PC-3 (cell line): ENCODE measurements at regions not wholly inside any gene's neighbourhood (a gene's known extent, or its start where the extent isn't known, plus 50 kb on each side); places are given as distances from the start of the nearest gene placed in this dataset.

Source experiments
- ATAC-seq: fragments of 200-7000 bp; cut with Tn5 transposase; 2 replicates; pipeline ENCODE4 v1.9.1; 2020; ENCODE audit warnings: mild to moderate bottlenecking, moderate library complexity
- BruUV-seq: library from RNA; stranded (reverse); fragments of 400-500 nt; replicated peaks from 2 replicates; lab custom pipeline; 2021; lab: Mats Ljungman, UMichigan
- CTCF ChIA-PET: fragments of 300-600 bp; sonication (Branson Sonifier 250); formaldehyde crosslinking; loops from one replicate; lab custom pipeline; 2022; ENCODE audit warnings: antibody characterized with exemption; lab: Charles Lee
- POLR2A ChIA-PET: fragments of 300-600 bp; sonication (Branson Sonifier 250); formaldehyde crosslinking; loops from one replicate; lab custom pipeline; 2022; ENCODE audit warnings: antibody characterized with exemption; ENCODE audit not compliant: unreplicated experiment; lab: Charles Lee
- DNase-seq: peaks from one replicate; pipeline ENCODE4 v3.0.0-alpha.2; 2015
- H2AFZ ChIP-seq: fragments of 300-600 bp; sonication (generic); 2 replicates; pipeline ENCODE4 v1.6.0; 2016; ENCODE audit warnings: antibody characterized with exemption, low read length
- H3F3A ChIP-seq: fragments of 300-600 bp; sonication (generic); one replicate; pipeline ENCODE4 v1.6.0; 2017; ENCODE audit warnings: antibody characterized with exemption, low read length, control low read depth, mild to moderate bottlenecking; ENCODE audit not compliant: unreplicated experiment
- H3K27ac ChIP-seq: fragments of 300-600 bp; sonication (generic); 2 replicates; pipeline ENCODE4 v1.5.1; 2016; ENCODE audit warnings: mild to moderate bottlenecking, low read length
- H3K27me3 ChIP-seq: fragments of 300-600 bp; sonication (generic); 2 replicates; pipeline ENCODE4 v1.6.1; 2016; ENCODE audit warnings: low read length, mixed read lengths
- H3K36me3 ChIP-seq: fragments of 300-600 bp; sonication (generic); 2 replicates; pipeline ENCODE4 v1.6.1; 2016; ENCODE audit warnings: low read depth, mixed run types, low read length, mixed read lengths
- H3K4me1 ChIP-seq: fragments of 300-600 bp; sonication (generic); 2 replicates; pipeline ENCODE4 v1.5.1; 2016; ENCODE audit warnings: low read length; ENCODE audit not compliant: insufficient read depth
- H3K4me2 ChIP-seq: fragments of 300-600 bp; sonication (generic); 2 replicates; pipeline ENCODE4 v1.6.0; 2016; ENCODE audit warnings: low read length
- H3K4me3 ChIP-seq: fragments of 300-600 bp; sonication (generic); 2 replicates; pipeline ENCODE4 v1.5.1; 2016; ENCODE audit warnings: mild to moderate bottlenecking, low read length, mixed read lengths
- H3K79me2 ChIP-seq: fragments of 300-600 bp; sonication (generic); 2 replicates; pipeline ENCODE4 v1.6.1; 2017; ENCODE audit warnings: low read length, mixed read lengths
- H3K9ac ChIP-seq: fragments of 300-600 bp; sonication (generic); 2 replicates; pipeline ENCODE4 v1.6.0; 2016; ENCODE audit warnings: mild to moderate bottlenecking, low read length
- H3K9me2 ChIP-seq: fragments of 300-600 bp; sonication (generic); replicated peaks from 2 replicates; pipeline ENCODE4 v1.6.1; 2016; ENCODE audit warnings: mixed run types, low read length, mixed read lengths
- H3K9me3 ChIP-seq: fragments of 300-600 bp; sonication (generic); 2 replicates; pipeline ENCODE4 v1.6.1; 2016; ENCODE audit warnings: low read length, mixed read lengths
- H4K20me1 ChIP-seq: fragments of 300-600 bp; sonication (generic); 2 replicates; pipeline ENCODE4 v1.6.1; 2016; ENCODE audit warnings: low read length, mixed read lengths
- CTCF ChIP-seq: fragments of 300-600 bp; sonication (generic); conservative IDR thresholded peaks from 2 replicates; pipeline ENCODE4 v1.5.1; 2017; ENCODE audit warnings: antibody characterized with exemption, low read depth, mild to moderate bottlenecking, low read length
- EZH2 ChIP-seq: fragments of 300-600 bp; sonication (generic); IDR thresholded peaks from one replicate; pipeline ENCODE4 v1.6.1; 2017; ENCODE audit warnings: antibody characterized with exemption, mild to moderate bottlenecking, low read length; ENCODE audit not compliant: unreplicated experiment
- EZH2phosphoT487 ChIP-seq: fragments of 300-600 bp; sonication (generic); IDR thresholded peaks from 2 replicates; pipeline ENCODE4 v1.6.1; 2018; ENCODE audit warnings: mild to moderate bottlenecking, antibody characterized with exemption, low read length, borderline replicate concordance
- intact Hi-C: fragments of 100-400 bp; cut with micrococcal nuclease; formaldehyde crosslinking; loops from 2 replicates; pipeline ENCODE4 v1.9.0; 2023

GRCh38 chr2:153622285-153622684 is 143.7 kb upstream of the RPRM start:
- Histone ChIP-seq H3K4me3 (no peak overlapping the region), H3K4me1 (no peaks in the 10 kb centered on the region), H4K20me1 (no peaks in the 10 kb centered on the region), H3K79me2 (no peaks in the 10 kb centered on the region), H2AFZ (no peak overlapping the region), H3F3A (no peaks in the 10 kb centered on the region), H3K27me3 (peaks cover 17% of the 10 kb centered on the region), H3K9ac (no peak overlapping the region), H3K9me2 (no peaks in the 10 kb centered on the region), H3K36me3 (no peaks in the 10 kb centered on the region), H3K4me2 (no peak overlapping the region), H3K27ac (no peak overlapping the region), H3K9me3 (no peaks in the 10 kb centered on the region)
- BruUV-seq: no TSS peak
- DNase-seq (peak; percentile 51), ATAC-seq (no peak)
- CTCF ChIA-PET: no interaction called here
- intact Hi-C loops: no loop called here
- POLR2A ChIA-PET: no interaction called here
- TF ChIP-seq CTCF (peak; percentile 72), EZH2phosphoT487 (no peak), EZH2 (no peak)

GRCh38 chr2:153623020-153623419 is 144.5 kb upstream of the RPRM start:
- H3K4me3 ChIP-seq: no peak overlapping the region
- H3K27me3 ChIP-seq: peaks cover 17% of the 10 kb centered on the region
- H2AFZ ChIP-seq: no peak overlapping the region
- TF ChIP-seq EZH2: no peak
- TF ChIP-seq CTCF: no peak
- no peaks in the 10 kb centered on the region for H3F3A ChIP-seq
- no peaks in the 10 kb centered on the region for H3K79me2 ChIP-seq
- H3K4me2 ChIP-seq: no peak overlapping the region
- intact Hi-C loops: no loop called here
- no peak overlapping the region for H3K9ac ChIP-seq
- POLR2A ChIA-PET: no interaction called here
- ATAC-seq (no peak), DNase-seq (no peak)
- no peaks in the 10 kb centered on the region for H3K9me2 ChIP-seq
- CTCF ChIA-PET: no interaction called here
- H3K4me1 ChIP-seq: no peaks in the 10 kb centered on the region
- H3K36me3 ChIP-seq: no peaks in the 10 kb centered on the region
- H3K9me3 ChIP-seq: no peaks in the 10 kb centered on the region
- BruUV-seq: no TSS peak
- H3K27ac ChIP-seq: no peak overlapping the region
- H4K20me1 ChIP-seq: no peaks in the 10 kb centered on the region

DNA sequence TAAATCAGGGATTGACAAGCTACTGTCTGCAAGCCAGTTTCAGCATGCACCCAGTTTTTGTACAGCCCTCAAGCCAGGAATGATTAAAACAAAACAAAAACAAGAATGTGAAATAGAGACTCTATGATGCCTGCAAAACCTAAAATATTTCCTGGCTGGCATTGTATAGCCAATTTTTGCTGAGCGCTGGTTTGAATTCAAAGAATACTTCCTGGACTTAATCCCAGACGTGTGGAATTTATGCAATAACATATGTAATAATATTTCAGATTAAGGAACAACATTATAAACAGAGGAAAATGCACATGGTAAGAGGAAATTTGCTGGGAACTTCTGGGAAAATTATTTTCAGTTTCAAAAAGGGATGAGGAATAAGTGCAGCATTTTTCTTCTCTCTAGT is 148.1 kb upstream of the RPRM start:
- DNase-seq (no peak), ATAC-seq (no peak)
- Histone ChIP-seq H3K4me3 (no peak overlapping the region), H4K20me1 (no peaks in the 10 kb centered on the region), H3K9ac (no peak overlapping the region), H3K9me2 (no peaks in the 10 kb centered on the region), H3K4me1 (no peaks in the 10 kb centered on the region), H3K79me2 (no peaks in the 10 kb centered on the region), H3K27ac (no peak overlapping the region), H3K27me3 (peaks cover 17% of the 10 kb centered on the region), H3K4me2 (no peak overlapping the region), H3K9me3 (no peaks in the 10 kb centered on the region), H2AFZ (no peak overlapping the region), H3F3A (no peaks in the 10 kb centered on the region), H3K36me3 (no peaks in the 10 kb centered on the region)
- BruUV-seq: no TSS peak
- TF ChIP-seq EZH2: no peak
- TF ChIP-seq CTCF: no peak
- no peak for TF ChIP-seq EZH2phosphoT487
- ChIA-PET POLR2A (no interaction called here), CTCF (no interaction called here)
- intact Hi-C loops: no loop called here
